CD4-positive, alpha-beta T cell treated with Interleukin-4 for 1 hour (primary cell): ENCODE measurements at regions not wholly inside any gene's neighbourhood (a gene's known extent, or its start where the extent isn't known, plus 50 kb on each side); places are given as distances from the start of the nearest gene placed in this dataset.

Source experiments
- DNase-seq, 2 donors: peaks; one replicate each; pipeline ENCODE4 v3.0.0-alpha.2; 2020 to 2022

DNA sequence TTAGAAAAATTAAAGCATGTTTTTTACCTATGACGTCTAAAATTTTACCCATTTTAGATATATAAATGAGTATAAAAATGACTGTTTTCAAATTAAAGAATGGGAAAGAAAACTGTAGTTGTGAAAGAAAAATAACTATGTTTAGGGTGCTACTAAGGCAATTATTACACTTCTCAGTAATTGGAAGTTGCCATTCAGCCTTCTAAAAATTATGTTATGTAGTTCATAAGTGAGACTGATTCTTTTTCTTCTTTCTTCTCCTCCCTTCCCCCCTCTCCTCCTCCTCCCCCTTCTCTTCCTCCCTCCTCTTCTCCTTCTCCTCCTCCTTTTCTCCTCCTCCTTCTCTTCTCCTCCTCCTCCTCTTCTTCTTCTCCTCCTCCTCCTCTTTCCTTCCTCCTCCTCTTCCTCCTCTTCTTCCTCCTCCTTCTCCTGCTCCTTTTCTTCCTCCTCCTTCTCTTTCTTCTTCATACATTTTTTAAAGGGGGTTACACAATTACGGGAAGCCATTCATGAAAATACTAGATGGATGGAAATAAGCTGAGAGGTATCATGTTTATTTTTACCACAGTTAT, 223.6 kb downstream of the CETN3 start:
- no peak for DNase-seq

DNA sequence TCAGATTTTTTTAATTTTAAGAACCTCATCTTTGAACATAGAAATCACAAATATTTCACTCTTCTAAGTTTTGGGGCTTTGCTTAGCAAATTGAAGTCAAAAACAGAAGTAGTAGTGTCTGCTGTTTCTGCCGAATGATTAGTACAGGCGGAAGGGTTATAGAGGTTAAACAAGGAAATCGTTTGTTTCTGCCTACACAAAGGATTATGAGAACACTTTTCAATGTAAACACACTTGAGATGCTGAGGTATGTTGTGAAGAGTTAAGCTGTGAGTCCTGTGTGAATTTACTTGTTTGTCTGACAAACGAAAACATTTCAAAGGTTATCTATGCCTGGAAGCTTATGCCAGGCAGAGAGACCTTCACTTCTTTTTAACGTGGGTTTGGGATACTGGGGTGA, 224.8 kb downstream of the CETN3 start:
- DNase-seq: no peak

- no peak for DNase-seq
Measured at GRCh38 chr5:90182726-90183125, 226.8 kb downstream of the CETN3 start.

- no peak for DNase-seq
Measured at GRCh38 chr5:90174236-90174635, 235.3 kb downstream of the CETN3 start.

DNA sequence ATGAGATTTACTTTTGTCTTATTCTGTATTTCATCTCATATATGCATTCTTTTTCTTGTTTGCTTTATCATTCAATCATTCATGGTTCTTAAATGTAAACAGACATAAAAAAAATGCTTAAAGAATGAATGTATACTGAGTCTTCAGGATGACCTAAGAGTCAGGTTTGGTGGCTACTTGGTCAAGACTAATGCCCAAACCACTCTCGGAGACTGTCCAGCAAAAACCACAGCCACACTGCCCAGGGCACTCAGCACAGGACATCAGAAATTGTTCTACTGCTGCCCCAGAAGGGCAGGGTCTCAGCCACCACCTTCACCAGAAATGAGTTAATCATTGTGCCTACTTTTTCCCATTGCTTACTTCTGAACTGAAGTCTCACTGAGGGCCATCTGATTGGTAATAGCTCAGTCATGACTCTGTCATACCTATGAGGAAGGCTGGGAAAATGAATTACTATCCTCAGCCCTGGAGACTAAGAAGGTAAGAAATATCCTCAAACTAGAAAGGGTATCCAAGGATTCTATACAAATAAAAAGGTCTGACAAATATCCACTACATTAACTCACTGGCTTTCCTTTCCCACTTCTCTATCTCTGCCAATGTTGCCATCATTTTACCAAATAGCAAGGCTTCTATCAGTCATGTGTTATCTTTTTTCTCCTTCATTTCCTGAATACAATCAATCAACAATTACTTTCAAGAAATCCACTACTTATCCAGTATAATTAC, 236.1 kb downstream of the CETN3 start:
- DNase-seq: no peak

GRCh38 chr5:90171466-90171865, 238.1 kb downstream of the CETN3 start:
- no peak for DNase-seq

GRCh38 chr5:90170261-90170660, 239.3 kb downstream of the CETN3 start:
- DNase-seq: no peak

- no peak for DNase-seq
Measured at GRCh38 chr5:90169078-90169477, 240.5 kb downstream of the CETN3 start.

DNA sequence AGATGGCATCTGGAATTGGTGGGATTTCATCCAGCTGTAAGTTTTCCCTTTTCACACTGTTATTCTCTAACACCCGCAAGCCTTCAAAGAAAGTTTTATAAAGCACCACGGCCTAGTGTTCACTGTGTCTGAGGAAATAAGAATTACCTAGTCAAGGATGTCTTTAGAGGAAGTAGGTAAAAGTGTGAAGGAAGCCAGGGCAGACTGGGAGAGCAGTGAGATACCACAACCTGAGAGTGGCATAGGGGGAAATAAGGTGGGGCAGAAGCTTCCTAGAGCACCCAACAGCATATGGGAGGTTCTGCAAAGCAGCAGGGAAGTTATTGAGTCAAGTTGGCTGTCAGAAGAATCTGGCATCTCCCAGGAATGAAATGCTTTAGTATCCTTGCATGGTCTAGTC, 241.2 kb downstream of the CETN3 start:
- no peak for DNase-seq

GRCh38 chr5:90166816-90167215, 242.7 kb downstream of the CETN3 start:
- no peak for DNase-seq

- DNase-seq: no peak
Measured at GRCh38 chr5:90162324-90162723, 247.2 kb downstream of the CETN3 start.

- DNase-seq: peak in 1 of 2 donors; percentile 17
Measured at GRCh38 chr5:90161414-90161813, 248.1 kb downstream of the CETN3 start.

DNA sequence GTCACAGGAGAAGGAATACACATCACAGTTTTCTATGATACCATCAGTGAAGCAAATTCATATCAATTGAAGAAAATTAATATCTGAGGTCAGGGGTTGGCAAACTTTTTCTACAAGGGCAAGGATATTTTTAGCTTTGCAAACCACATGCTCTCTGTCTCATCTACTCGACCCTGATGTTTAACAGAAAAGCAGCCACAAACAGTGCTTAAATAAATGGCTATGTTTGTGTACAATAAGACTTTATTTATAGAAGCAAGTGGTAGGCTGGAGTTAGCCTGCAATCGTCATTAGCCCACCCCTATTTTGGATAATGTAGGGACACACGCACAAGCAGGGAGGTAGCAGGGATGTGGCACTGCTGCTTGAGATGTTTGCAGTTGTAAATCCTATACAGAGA, 251.4 kb downstream of the CETN3 start:
- DNase-seq: no peak

GRCh38 chr5:90153031-90153430, 256.5 kb downstream of the CETN3 start:
- DNase-seq: no peak

- DNase-seq: no peak
Measured at GRCh38 chr5:90144625-90145327, 264.8 kb downstream of the CETN3 start.

DNA sequence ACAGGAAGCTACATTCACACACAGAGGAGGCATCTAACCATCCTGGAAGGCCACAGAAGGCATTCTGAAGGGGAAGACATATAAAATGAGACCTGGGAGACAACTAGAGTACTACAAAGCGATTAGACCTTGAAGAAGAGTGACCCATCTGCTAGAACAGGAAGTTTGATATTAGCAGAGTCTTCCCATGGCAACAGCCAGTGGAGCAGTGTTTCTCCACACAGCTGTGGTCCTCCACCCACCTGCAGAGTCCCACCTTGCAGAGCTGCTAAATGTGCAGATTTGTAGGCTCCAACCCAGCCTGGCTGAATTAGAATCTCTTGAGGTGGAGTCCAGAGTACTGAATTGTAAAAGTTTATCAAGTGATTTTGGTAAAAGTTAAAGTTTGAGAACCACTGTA, 267.0 kb downstream of the CETN3 start:
- DNase-seq: no peak

- no peak for DNase-seq
Measured at GRCh38 chr5:90141984-90142383, 267.6 kb downstream of the CETN3 start.

DNA sequence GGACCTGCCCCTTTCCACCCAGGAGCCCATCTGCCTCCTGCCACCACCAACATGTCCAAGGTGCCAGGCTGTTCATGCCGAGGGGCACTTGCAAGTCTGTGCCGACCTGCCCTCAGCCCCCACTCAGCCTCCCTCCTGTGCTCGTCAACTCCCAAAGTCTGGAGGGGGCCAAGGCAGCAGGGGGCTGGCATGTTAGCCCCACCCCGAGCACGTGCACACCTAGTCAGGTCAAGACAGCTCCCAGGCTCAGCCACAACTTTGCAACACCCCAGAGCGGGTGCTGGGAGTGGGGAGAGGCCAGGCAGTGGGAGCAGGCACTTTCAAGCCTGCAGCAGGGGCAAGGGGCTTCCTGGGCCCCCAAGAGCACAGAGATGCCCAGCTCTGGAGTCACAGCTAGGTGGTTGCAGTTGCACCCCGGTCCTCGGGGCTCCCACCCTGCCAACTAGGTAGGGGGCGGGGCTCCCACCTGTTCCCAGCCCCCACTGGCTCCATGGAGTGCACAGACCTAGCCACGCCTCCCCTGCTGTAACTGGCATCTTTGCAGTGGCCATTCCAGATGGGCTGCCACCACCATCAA, 272.5 kb downstream of the CETN3 start:
- DNase-seq: no peak

DNA sequence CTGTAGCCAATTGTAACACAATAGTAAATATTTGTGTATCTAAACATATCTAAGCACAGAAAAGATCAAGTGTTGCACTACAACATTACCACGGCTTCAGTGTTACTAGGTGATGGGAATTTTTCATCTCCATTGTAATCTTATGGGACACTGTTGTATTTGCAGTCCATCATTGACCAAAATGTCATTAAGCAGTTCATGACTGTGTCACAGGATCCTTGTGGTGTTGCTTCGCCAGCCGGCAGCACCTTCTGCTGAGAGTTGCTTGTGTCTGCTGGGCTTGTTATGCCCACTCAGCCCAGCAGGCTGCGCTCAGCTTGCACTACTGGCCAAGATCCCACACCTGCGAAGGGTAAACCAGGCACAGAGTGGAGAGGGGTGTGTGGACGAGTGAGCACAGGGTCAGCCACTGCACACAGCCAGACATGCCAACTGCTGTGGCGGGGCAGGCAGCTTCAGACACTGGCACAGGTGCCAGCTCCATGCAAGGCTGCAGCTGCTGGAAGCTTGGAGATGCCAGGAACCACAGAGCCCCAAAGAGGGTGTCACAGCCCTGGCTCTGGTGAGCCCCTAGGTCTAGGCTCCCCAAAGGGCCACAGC, 273.7 kb downstream of the CETN3 start:
- DNase-seq: no peak

DNA sequence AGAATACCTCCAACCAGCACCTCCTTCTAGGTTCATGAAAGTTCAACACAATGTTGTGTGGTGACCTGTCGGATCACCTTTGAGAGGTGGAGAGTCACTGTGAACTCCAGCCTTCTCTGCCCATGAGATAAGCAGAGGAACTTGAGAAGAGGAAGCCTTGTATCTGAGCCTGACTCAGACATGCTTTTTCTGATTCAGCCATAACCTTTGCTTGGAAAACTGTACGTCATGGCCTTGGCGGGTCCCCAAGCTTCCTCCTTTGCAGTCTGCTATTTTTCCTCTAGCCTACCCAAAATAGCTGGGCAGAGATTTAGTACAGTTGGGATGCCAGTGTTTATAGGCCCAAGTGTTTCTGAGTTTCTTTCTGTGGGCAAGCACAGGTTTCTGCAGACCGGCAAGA, 274.7 kb downstream of the CETN3 start:
- no peak for DNase-seq

DNA sequence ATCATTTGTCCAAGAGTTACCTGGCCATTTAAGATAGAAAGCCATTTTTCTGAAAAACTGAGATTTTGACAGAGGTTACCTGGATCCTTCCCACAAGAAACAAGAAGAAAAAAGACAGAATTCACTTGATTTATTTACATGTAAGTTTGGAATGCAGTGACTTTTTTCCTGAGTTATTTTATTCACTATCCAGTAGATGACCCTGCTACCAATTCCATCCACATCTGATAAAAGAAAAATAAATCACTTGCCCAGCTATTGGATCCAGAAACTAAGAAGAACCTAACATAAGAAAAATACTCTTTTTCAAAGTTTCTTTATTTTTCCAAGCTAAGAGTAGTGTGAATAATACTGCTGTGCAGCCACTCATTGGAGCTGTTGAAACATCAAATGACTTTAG, 275.2 kb downstream of the CETN3 start:
- DNase-seq: no peak

DNA sequence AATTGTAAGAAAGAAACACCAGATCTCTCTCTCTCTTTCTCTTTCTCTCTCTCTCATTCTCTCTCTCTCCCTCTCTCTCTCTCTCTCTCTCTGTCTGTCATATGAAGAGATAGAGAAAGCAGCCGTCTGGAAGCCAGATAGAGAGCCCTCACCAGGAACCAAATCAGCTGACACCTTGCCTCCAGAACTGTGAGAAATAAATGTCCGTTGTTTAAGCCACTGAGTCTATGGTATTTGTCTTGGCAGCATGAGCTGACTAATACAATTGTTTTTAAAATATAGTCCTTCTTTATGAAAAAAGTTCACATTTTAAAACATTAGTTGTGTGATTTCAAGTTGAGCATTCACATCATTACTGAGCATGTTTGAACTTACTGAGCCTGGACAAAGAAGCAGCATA, 275.6 kb downstream of the CETN3 start:
- DNase-seq: no peak

- no peak for DNase-seq
Measured at GRCh38 chr5:90131383-90132133, 278.0 kb downstream of the CETN3 start.
